ENCODE measurements at regions not wholly inside any gene's neighbourhood (a gene's known extent, or its start where the extent isn't known, plus 50 kb on each side); places are given as distances from the start of the nearest gene placed in this dataset.

- no peak for TF ChIP-seq CTCF (IDR thresholded peaks at IDR 0.05; ENCODE audit: insufficient read depth, low read length, missing control alignments)
- ChIA-PET POLR2A (no interaction called here), CTCF (interaction anchor here (1.0 kb wide), 1 partner anchor 9 kb away, joined by 4 read pairs; no protein-coding TSS in a partner anchor)
- DNase-seq (ENCODE audit: low read depth, low spot score), result no peak
- no peak overlapping the region for H3K4me3 ChIP-seq (ENCODE audit: low read depth, low read length)
Observed at GRCh38 chr4:17120761-17121160, 222.3 kb upstream of the LDB2 start.

GRCh38 chr4:17117746-17118145 is 219.3 kb upstream of the LDB2 start:
- TF ChIP-seq CTCF (IDR thresholded peaks at IDR 0.05; ENCODE audit: insufficient read depth, low read length, missing control alignments), result no peak
- DNase-seq (ENCODE audit: low read depth, low spot score), result no peak
- ChIA-PET CTCF (interaction anchor here (1.5 kb wide), 1 partner anchor 15 kb away, joined by 5 read pairs; no protein-coding TSS in a partner anchor), POLR2A (no interaction called here)
- H3K4me3 ChIP-seq (ENCODE audit: low read depth, low read length), result no peak overlapping the region

- CTCF ChIA-PET, result interaction anchor here (0.7 kb wide), 1 partner anchor 18 kb away, joined by 3 read pairs; no protein-coding TSS in a partner anchor
- no peak for DNase-seq (ENCODE audit: low read depth, low spot score)
- TF ChIP-seq CTCF (IDR thresholded peaks at IDR 0.05; ENCODE audit: insufficient read depth, low read length, missing control alignments), result no peak
Observed at GRCh38 chr4:17115583-17115982, 217.1 kb upstream of the LDB2 start.

DNA sequence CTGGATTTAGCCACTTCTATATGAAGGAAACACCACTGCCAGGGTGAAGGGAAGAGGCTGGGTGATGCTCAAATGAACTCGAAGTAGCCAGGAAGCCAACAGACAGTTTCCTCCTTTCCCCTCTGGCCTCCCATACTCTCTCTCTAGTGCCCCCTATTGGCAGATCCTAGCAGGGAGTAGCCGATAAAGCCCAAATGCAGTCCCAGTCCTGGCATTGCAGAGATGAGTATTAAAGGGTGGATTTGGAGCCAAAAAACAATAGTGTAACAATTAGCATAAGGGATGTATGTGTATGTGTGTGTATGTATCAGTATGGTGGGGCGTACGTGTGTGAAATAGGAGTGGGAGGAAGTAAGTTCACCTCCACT is 213.8 kb upstream of the LDB2 start:
- CTCF ChIA-PET, result interaction anchor here (1.0 to 1.3 kb wide), 3 partner anchors 8 to 19 kb away, joined by 3 to 4 read pairs (median 3); no protein-coding TSS in a partner anchor
- TF ChIP-seq CTCF (IDR thresholded peaks at IDR 0.05; ENCODE audit: insufficient read depth, low read length, missing control alignments), result peak; percentile 2
- DNase-seq (ENCODE audit: low read depth, low spot score), result no peak
- no peak overlapping the region for H3K4me3 ChIP-seq (ENCODE audit: low read depth, low read length)
- POLR2A ChIA-PET, result no interaction called here

More at GRCh38 chr4:17115583-17115982, 217.1 kb upstream of the LDB2 start:
- POLR2A ChIA-PET, result no interaction called here
- no peak overlapping the region for H3K4me3 ChIP-seq (ENCODE audit: low read depth, low read length)

DNA sequence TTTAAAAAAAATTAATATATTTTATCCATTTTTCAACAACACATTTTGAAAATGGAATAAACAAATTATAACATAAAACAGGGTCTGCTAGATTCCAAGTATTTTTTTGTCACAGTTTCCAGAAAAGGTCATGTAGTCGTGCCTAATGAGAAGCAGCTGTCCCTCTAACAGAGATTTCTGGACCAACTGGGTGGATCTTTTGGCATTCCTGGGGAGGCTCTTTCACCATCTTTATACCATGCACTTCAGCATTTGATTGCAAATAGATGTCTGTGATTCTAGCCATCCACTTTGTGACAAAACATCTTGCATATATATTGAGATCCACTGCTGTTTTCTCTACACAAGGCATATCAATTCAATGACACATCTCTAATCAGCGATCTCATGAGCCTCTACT is 210.7 kb upstream of the LDB2 start:
- CTCF ChIA-PET, result no interaction called here
- no peak overlapping the region for H3K4me3 ChIP-seq (ENCODE audit: low read depth, low read length)
- DNase-seq (ENCODE audit: low read depth, low spot score), result no peak
- POLR2A ChIA-PET, result no interaction called here
- TF ChIP-seq CTCF (IDR thresholded peaks at IDR 0.05; ENCODE audit: insufficient read depth, low read length, missing control alignments), result no peak

DNA sequence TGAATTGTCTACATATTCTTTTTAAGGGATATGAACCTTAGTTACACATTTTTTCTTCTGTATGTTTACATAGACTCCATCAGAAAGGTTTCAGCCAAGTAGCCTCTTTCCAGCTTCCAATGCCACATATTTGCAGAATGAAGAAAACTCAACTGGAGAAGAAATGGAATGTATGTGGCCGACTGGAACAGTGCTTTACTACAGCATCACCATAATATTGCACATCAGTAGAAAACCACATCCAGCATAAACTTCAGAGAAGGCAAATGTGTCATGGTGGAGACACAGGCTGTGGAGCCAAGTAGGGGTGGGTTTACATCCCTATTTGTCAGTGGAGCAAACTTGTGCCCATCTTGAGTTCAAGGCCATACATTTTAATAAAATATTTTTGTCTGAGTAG is 204.8 kb upstream of the LDB2 start:
- CTCF ChIA-PET, result interaction anchor here (1.0 to 2.4 kb wide), 2 partner anchors 10 to 221 kb away, joined by 3 to 10 read pairs; no protein-coding TSS in a partner anchor
- no peak overlapping the region for H3K4me3 ChIP-seq (ENCODE audit: low read depth, low read length)
- no peak for TF ChIP-seq CTCF (IDR thresholded peaks at IDR 0.05; ENCODE audit: insufficient read depth, low read length, missing control alignments)
- DNase-seq (ENCODE audit: low read depth, low spot score), result peak; percentile 90
- POLR2A ChIA-PET, result no interaction called here

All from AG04449 (cell line).